Memory B cell (primary cell): ENCODE measurements at regions not wholly inside any gene's neighbourhood (a gene's known extent, or its start where the extent isn't known, plus 50 kb on each side); places are given as distances from the start of the nearest gene placed in this dataset.

Experiments used
- ATAC-seq: fragments of 150-1000 bp; cut with Tn5 transposase; 2 replicates; pipeline ENCODE4 v1.10.0; 2021; ENCODE audit warnings: low read depth, mild to moderate bottlenecking, moderate library complexity
- DNase-seq, 2 donors: peaks; one replicate each; pipeline ENCODE4 v3.0.0; 2022; ENCODE audit warnings: low spot score in 2 of 2
- H3K27ac Mint-ChIP-seq: one replicate; pipeline ENCODE4 v1.8.0; 2022; ENCODE audit warnings: mild to moderate bottlenecking, moderate library complexity, mixed read lengths
- H3K27me3 Mint-ChIP-seq: one replicate; pipeline ENCODE4 v1.8.0; 2022; ENCODE audit warnings: mixed read lengths
- H3K36me3 Mint-ChIP-seq: one replicate; pipeline ENCODE4 v1.8.0; 2022; ENCODE audit warnings: mild to moderate bottlenecking, mixed read lengths
- H3K4me1 Mint-ChIP-seq: one replicate; pipeline ENCODE4 v1.8.0; 2022; ENCODE audit warnings: mixed read lengths
- H3K4me3 Mint-ChIP-seq: one replicate; pipeline ENCODE4 v1.8.0; 2022; ENCODE audit warnings: mild to moderate bottlenecking, moderate library complexity, mixed read lengths
- H3K9me3 Mint-ChIP-seq: one replicate; pipeline ENCODE4 v1.8.0; 2022; ENCODE audit warnings: mixed read lengths

DNA sequence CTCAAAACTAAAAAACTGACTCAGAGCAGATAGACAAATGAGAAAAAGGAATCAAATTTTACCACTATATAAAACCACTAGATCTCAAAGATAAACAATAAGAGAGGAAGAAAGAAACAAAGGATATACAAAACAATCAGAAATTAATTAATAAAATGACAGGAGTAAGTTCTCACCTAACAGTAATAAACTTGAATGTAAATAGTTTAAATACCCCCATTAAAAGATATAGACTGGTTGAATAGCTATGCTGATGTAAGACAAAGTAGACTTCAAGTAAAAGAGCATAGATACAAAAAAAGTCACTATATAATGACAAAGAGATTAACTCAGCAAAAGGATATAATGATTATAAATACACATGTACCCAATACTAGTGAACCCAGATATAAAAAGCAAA, 72.3 kb upstream of the GNAZ start:
- DNase-seq (no peak), ATAC-seq (no peak)
- Mint-ChIP-seq H3K4me3 (no peak overlapping the region), H3K36me3 (peaks cover 13% of the 10 kb centered on the region), H3K27me3 (peaks cover 5% of the 10 kb centered on the region), H3K27ac (no peak overlapping the region), H3K4me1 (peaks cover 9% of the 10 kb centered on the region), H3K9me3 (peaks cover 25% of the 10 kb centered on the region)

GRCh38 chr22:22999523-22999922, 70.8 kb upstream of the GNAZ start:
- no peak overlapping the region for H3K4me3 Mint-ChIP-seq

GRCh38 chr22:23000657-23001347, 69.5 kb upstream of the GNAZ start:
- Mint-ChIP-seq H3K27ac (no peak overlapping the region), H3K9me3 (peaks cover 22% of the 10 kb centered on the region), H3K27me3 (no peaks in the 10 kb centered on the region), H3K4me1 (peaks cover 9% of the 10 kb centered on the region), H3K36me3 (peaks cover 11% of the 10 kb centered on the region), H3K4me3 (no peak overlapping the region)
- ATAC-seq (peak; percentile 45), DNase-seq (no peak)

More at GRCh38 chr22:22999523-22999922, 70.8 kb upstream of the GNAZ start:
- Mint-ChIP-seq H3K27ac (no peak overlapping the region), H3K4me1 (peaks cover 9% of the 10 kb centered on the region), H3K9me3 (peaks cover 25% of the 10 kb centered on the region), H3K36me3 (peaks cover 13% of the 10 kb centered on the region), H3K27me3 (peaks cover 3% of the 10 kb centered on the region)
- ATAC-seq (no peak), DNase-seq (no peak)

DNA sequence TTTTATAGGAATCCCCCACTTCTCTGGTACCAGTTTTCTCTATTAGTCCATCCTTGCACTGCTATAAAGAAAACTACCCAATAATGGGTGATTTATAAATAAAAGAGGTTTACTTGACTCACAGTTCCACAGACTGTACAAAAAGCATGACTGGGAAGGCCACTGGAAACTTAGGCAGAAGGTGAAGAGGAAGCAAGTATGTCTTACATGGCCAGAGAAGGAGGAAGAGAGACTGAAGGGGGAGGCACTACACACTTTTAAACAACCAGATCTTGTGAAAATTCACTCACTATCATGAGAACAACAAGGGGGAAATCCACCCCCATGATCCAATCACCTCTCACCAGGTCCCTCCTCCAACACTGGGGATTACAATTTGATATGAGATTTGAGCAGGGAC, 68.9 kb upstream of the GNAZ start:
- Mint-ChIP-seq H3K27me3 (no peaks in the 10 kb centered on the region), H3K27ac (no peak overlapping the region), H3K9me3 (peaks cover 21% of the 10 kb centered on the region), H3K4me1 (peaks cover 9% of the 10 kb centered on the region), H3K36me3 (peaks cover 11% of the 10 kb centered on the region), H3K4me3 (no peak overlapping the region)
- DNase-seq (no peak), ATAC-seq (peak; percentile 32)

DNA sequence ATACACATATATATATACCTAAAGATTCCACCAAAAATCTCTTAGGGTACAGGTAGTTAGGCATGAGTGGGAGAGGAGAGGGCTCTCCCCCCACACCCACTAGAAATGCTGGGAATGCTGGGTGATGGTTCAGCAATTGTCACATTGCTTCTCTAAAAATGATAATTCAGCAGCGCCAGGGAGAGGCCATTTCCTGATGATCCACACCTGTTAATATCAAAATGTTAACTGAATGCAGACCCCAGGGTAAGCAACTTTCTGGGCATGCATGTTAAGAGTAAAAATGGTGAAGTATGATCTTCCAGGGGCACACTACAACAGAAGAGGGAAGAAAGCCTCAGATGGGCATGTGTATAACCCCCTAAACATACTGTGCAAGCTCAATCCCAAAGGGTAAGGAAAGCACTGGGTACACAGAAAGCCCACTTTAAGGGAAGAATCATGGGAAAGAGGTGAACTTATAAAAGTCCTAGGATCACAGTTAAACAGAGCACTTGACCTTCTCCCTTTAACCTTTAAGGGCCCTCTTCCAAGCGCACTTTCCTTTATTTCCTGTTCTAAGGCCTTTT, 67.6 kb upstream of the GNAZ start:
- ATAC-seq (no peak), DNase-seq (no peak)
- no peak overlapping the region for H3K27ac Mint-ChIP-seq
- peaks cover 11% of the 10 kb centered on the region for H3K9me3 Mint-ChIP-seq
- H3K27me3 Mint-ChIP-seq: no peaks in the 10 kb centered on the region
- no peak overlapping the region for H3K4me3 Mint-ChIP-seq
- peaks cover 6% of the 10 kb centered on the region for H3K36me3 Mint-ChIP-seq
- H3K4me1 Mint-ChIP-seq: peaks cover 9% of the 10 kb centered on the region

- no peak for DNase-seq
- Mint-ChIP-seq H3K27me3 (no peaks in the 10 kb centered on the region), H3K27ac (no peak overlapping the region), H3K9me3 (peaks cover 2% of the 10 kb centered on the region), H3K4me3 (no peak overlapping the region), H3K36me3 (no peaks in the 10 kb centered on the region), H3K4me1 (no peaks in the 10 kb centered on the region)
- no peak for ATAC-seq
These were observed 62.5 kb upstream of the GNAZ start for GRCh38 chr22:23007823-23008222.

GRCh38 chr22:23008896-23009295, 61.4 kb upstream of the GNAZ start:
- Mint-ChIP-seq H3K4me3 (no peak overlapping the region), H3K27ac (no peak overlapping the region), H3K9me3 (peaks cover 2% of the 10 kb centered on the region), H3K27me3 (no peaks in the 10 kb centered on the region), H3K36me3 (no peaks in the 10 kb centered on the region), H3K4me1 (no peaks in the 10 kb centered on the region)
- no peak for DNase-seq
- ATAC-seq: no peak
